GM12892 (cell line): ENCODE measurements at regions not wholly inside any gene's neighbourhood (a gene's known extent, or its start where the extent isn't known, plus 50 kb on each side); places are given as distances from the start of the nearest gene placed in this dataset.

ENCODE experiments used
- DNase-seq: peaks from one replicate; pipeline ENCODE4 v3.0.0; 2011; ENCODE audit not compliant: insufficient read length
- FAIRE-seq: peaks from 2 replicates; lab custom pipeline; 2011; peaks lifted over from hg19 to GRCh38; lab: Jason Lieb, UNC
- POLR2A ChIP-seq: IDR thresholded peaks from 2 replicates; pipeline ENCODE4 v1.6.1; 2011; ENCODE audit warnings: low read depth, low read length, control low read depth
- POLR2AphosphoS5 ChIP-seq: IDR thresholded peaks from 2 replicates; pipeline ENCODE4 v1.6.1; 2011; ENCODE audit warnings: low read depth, low read length, control low read depth
- TAF1 ChIP-seq: IDR thresholded peaks from 2 replicates; pipeline ENCODE4 v1.6.1; 2011; ENCODE audit warnings: low read depth, mild to moderate bottlenecking, control low read depth, low read length, borderline replicate concordance

GRCh38 chr22:48699511-48699910 is 1128.2 kb downstream of the BRD1 start:
- FAIRE-seq, result no peak
- TF ChIP-seq POLR2AphosphoS5 (no peak), TAF1 (no peak)
- no peak for DNase-seq

GRCh38 chr22:48698618-48699017 is 1129.1 kb downstream of the BRD1 start:
- TF ChIP-seq TAF1, result no peak
- no peak for TF ChIP-seq POLR2AphosphoS5
- TF ChIP-seq POLR2A, result no peak
- no peak for DNase-seq
- FAIRE-seq, result no peak

GRCh38 chr22:48697694-48698276 is 1129.9 kb downstream of the BRD1 start:
- DNase-seq (no peak), FAIRE-seq (no peak)
- no peak for TF ChIP-seq TAF1
- TF ChIP-seq POLR2A, result no peak
- TF ChIP-seq POLR2AphosphoS5, result no peak

- FAIRE-seq (no peak), DNase-seq (no peak)
- no peak for TF ChIP-seq POLR2A
- no peak for TF ChIP-seq TAF1
- no peak for TF ChIP-seq POLR2AphosphoS5
These were observed 1130.5 kb downstream of the BRD1 start for GRCh38 chr22:48697223-48697622.

- TF ChIP-seq TAF1 (no peak), POLR2AphosphoS5 (no peak), POLR2A (no peak)
- DNase-seq, result no peak
- no peak for FAIRE-seq
These were observed 1131.3 kb downstream of the BRD1 start for GRCh38 chr22:48696371-48696770.

- TF ChIP-seq POLR2A (no peak), POLR2AphosphoS5 (no peak), TAF1 (no peak)
- DNase-seq, result no peak
- FAIRE-seq, result no peak
These were observed 1131.9 kb downstream of the BRD1 start for GRCh38 chr22:48695731-48696305.

- FAIRE-seq, result no peak
- no peak for TF ChIP-seq POLR2A
- TF ChIP-seq TAF1, result no peak
- no peak for TF ChIP-seq POLR2AphosphoS5
- DNase-seq, result no peak
These were observed 1132.4 kb downstream of the BRD1 start for GRCh38 chr22:48695251-48695650.

- DNase-seq (no peak), FAIRE-seq (no peak)
- no peak for TF ChIP-seq POLR2A
- TF ChIP-seq TAF1, result no peak
- TF ChIP-seq POLR2AphosphoS5, result no peak
These were observed 1133.3 kb downstream of the BRD1 start for GRCh38 chr22:48694296-48694883.

GRCh38 chr22:48693377-48694135 is 1134.1 kb downstream of the BRD1 start:
- TF ChIP-seq POLR2AphosphoS5, result no peak
- no peak for TF ChIP-seq POLR2A
- no peak for TF ChIP-seq TAF1
- FAIRE-seq, result no peak

GRCh38 chr22:48692734-48693376 is 1134.8 kb downstream of the BRD1 start:
- DNase-seq (no peak), FAIRE-seq (no peak)
- TF ChIP-seq POLR2AphosphoS5, result no peak
- no peak for TF ChIP-seq POLR2A
- TF ChIP-seq TAF1, result no peak

More at GRCh38 chr22:48693377-48694135, 1134.1 kb downstream of the BRD1 start:
- no peak for DNase-seq

GRCh38 chr22:48691431-48691851 is 1136.2 kb downstream of the BRD1 start:
- TF ChIP-seq POLR2A (no peak), POLR2AphosphoS5 (no peak), TAF1 (no peak)
- FAIRE-seq (no peak), DNase-seq (no peak)
